A673 (cell line): ENCODE measurements at regions not wholly inside any gene's neighbourhood (a gene's known extent, or its start where the extent isn't known, plus 50 kb on each side); places are given as distances from the start of the nearest gene placed in this dataset.

Source experiments
- CTCF ChIP-seq: fragments of 300-800, 200-600 bp; sonication (generic); conservative IDR thresholded peaks from 2 replicates; pipeline ENCODE4 v1.5.1; 2017; ENCODE audit warnings: low read depth, mild to moderate bottlenecking, antibody characterized with exemption, low read length, moderate library complexity, mixed read lengths
- EZH2 ChIP-seq: fragments of 200-600 bp; sonication (generic); IDR thresholded peaks from 2 replicates; pipeline ENCODE4 v1.6.1; 2017; ENCODE audit warnings: borderline replicate concordance, low read depth, mild to moderate bottlenecking, mixed read lengths, antibody characterized with exemption, low read length; ENCODE audit not compliant: poor library complexity, severe bottlenecking

GRCh38 chr7:52249741-52250140 lies 785.7 kb upstream of the POM121L12 start:
- TF ChIP-seq CTCF (no peak), EZH2 (no peak)
